Endothelial cell of hepatic sinusoid (primary cell): ENCODE measurements at regions not wholly inside any gene's neighbourhood (a gene's known extent, or its start where the extent isn't known, plus 50 kb on each side); places are given as distances from the start of the nearest gene placed in this dataset.

Experiments used
- in situ Hi-C: cut with HindIII; loops from 2 replicates; pipeline ENCODE4 v1.10.0; 2017; ENCODE audit warnings: low sequenced_read_pairs

- in situ Hi-C loops, result no loop called here
These were observed 553.3 kb downstream of the CMPK2 start for GRCh38 chr2:6312367-6312766.

- in situ Hi-C loops, result no loop called here
These were observed 551.3 kb downstream of the CMPK2 start for GRCh38 chr2:6314218-6314960.

GRCh38 chr2:6325616-6326015 lies 540.1 kb downstream of the CMPK2 start:
- in situ Hi-C loops, result no loop called here

GRCh38 chr2:6326958-6327357 lies 538.7 kb downstream of the CMPK2 start:
- in situ Hi-C loops, result no loop called here

- in situ Hi-C loops, result no loop called here
These were observed 528.8 kb downstream of the CMPK2 start for GRCh38 chr2:6336752-6337471.

GRCh38 chr2:6337472-6337820 lies 528.3 kb downstream of the CMPK2 start:
- in situ Hi-C loops, result no loop called here

GRCh38 chr2:6341588-6342129 lies 524.0 kb downstream of the CMPK2 start:
- in situ Hi-C loops, result no loop called here

GRCh38 chr2:6342273-6342920 lies 523.3 kb downstream of the CMPK2 start:
- in situ Hi-C loops, result no loop called here

GRCh38 chr2:6343076-6343475 lies 522.6 kb downstream of the CMPK2 start:
- in situ Hi-C loops, result no loop called here

GRCh38 chr2:6352247-6352646 lies 513.5 kb downstream of the CMPK2 start:
- in situ Hi-C loops, result no loop called here

- in situ Hi-C loops, result no loop called here
These were observed 512.7 kb downstream of the CMPK2 start for GRCh38 chr2:6352906-6353515.

- in situ Hi-C loops, result no loop called here
These were observed 512.0 kb downstream of the CMPK2 start for GRCh38 chr2:6353669-6354068.

GRCh38 chr2:6354546-6354945 lies 511.2 kb downstream of the CMPK2 start:
- in situ Hi-C loops, result no loop called here

GRCh38 chr2:6355886-6356761 lies 509.6 kb downstream of the CMPK2 start:
- in situ Hi-C loops, result no loop called here

- in situ Hi-C loops, result no loop called here
These were observed 507.2 kb downstream of the CMPK2 start for GRCh38 chr2:6358546-6358945.

GRCh38 chr2:6358985-6359384 lies 506.7 kb downstream of the CMPK2 start:
- in situ Hi-C loops, result no loop called here

GRCh38 chr2:6359964-6360363 lies 505.7 kb downstream of the CMPK2 start:
- in situ Hi-C loops, result no loop called here

- in situ Hi-C loops, result no loop called here
These were observed 502.8 kb downstream of the CMPK2 start for GRCh38 chr2:6362671-6363450.

- in situ Hi-C loops, result no loop called here
These were observed 497.4 kb downstream of the CMPK2 start for GRCh38 chr2:6368281-6368680.

GRCh38 chr2:6369266-6369665 lies 496.4 kb downstream of the CMPK2 start:
- in situ Hi-C loops, result no loop called here
